Limb (tissue), 2 donors: ENCODE measurements at regions not wholly inside any gene's neighbourhood (a gene's known extent, or its start where the extent isn't known, plus 50 kb on each side); places are given as distances from the start of the nearest gene placed in this dataset.

Experiments
- DNase-seq, 2 donors: peaks; one replicate each; pipeline ENCODE4 v3.0.0-alpha.2; 2016; ENCODE audit errors: extremely low spot score in 2 of 2

DNA sequence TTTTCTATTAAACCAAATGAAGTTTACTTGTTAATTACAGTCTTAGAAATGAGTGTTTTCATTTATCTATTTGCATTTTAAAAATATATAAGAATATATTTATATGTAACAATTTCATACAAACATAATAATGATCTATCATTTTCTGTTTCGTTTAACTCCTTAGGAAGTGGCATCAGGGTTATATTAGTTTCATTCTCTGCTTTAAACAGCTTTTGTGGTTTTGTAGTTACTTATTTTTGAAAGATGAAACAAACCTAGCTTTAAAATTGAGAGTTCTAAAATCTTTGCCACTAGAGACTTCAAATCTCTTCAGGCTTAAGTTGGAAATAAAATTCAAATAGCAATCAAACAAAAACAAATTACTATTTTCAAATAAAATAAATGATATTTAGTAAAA is 2110.6 kb downstream of the MRPL39 start:
- no peak for DNase-seq

DNA sequence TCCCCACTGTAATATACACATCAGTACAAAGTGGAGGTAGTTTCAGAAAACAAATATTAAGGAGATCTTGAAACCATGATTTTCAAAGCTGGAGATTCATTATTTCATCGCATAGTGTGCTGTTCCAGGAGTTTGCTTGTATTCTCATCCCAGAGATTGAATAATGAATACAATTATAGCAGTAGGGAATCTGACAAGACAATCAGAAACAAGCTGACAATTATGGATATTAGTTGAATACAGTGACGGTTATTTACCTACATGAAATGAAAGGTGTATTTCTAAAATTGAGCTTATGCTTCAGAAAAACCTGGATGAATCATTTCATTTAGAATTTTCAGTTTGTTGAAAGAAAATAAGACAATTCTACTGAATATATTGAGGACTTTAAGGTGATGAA is 2119.0 kb downstream of the MRPL39 start:
- no peak for DNase-seq

DNA sequence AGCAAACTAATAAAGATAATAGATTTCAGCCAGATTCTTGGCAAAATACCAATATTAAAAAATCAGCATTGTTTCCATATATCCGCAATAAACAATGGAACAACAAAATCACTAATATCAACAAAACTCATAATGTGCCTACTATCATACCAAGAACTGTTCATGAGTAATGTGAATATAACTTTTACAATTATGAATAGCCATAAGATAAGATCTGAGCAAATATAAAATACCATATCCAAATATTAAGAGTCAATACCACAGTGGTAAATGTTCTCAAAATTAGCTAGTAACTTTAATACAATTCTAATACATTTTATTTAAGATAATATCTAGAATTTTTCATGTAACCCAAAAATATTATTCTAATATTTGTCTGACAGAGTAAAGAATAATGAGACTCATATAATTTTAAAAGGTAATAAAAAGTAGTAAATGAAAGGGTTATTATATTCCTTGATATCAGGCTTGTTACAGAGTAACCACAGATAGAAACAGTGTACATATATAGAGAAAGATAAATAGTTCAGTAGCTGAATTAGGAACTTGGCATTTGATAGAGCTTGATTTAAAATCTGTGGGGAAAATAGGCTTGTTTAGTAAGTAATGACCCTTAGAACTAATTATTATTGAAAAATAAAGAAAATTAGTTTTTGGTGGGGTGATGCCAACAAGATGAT is 2126.6 kb downstream of the MRPL39 start:
- DNase-seq: no peak

DNA sequence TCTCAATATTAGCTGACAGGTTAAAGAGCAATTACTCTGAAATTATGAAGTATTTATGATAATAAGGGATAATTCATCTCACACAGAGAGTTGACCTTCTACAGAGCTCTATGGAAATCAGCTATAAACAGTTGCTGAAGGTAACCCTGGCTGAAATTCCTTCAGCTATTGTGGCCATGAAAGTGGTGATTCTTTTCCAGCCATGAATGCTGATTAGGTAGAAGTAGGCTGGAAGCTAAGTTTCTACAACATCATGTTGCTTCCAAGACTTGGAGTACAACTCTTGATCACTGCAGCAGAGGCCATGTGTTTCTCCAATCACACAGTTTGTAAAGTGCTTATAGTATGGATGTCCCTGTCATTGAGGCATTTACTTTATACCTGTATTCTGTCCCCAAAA is 2128.9 kb downstream of the MRPL39 start:
- no peak for DNase-seq

DNA sequence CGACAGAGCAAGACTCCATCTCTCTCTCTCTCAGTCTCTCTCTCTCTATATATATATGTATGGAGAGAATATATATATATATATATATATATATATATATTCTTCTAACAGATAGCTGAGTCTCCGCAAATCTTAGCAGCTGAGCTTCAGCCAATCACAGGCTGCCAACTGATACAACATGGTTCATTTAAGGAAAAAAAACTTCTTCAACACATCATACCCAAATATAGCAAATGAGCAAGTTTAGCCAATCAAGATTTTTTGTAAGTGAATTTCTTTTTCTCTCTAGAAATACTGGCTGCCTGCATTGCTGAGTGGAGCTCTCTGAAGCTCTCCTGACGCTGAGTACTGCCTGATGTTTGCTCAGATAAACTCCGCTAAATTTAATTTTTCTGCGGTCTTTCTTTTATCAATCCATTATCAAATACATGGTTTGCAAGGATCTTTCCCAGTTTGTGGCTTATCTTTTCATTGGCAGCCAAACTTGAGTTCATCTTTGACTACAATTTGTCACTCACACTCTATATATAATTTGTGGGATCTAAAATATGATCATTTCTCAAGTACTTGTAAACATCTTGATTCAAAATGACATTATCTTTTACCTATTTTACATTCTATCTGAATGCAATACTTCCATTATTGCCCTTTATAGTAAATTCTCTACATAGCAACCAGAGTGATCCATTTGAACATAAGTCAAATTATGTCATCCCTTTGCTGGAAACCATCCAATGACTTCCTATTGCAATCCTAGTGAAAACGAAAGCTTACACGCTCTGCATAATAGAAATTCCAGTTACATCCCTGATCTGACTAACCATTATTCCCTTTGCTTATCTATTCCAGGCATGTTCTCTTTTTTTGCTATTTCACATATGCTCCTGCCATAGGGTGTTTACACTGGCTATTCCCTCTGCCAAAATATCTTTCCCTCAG is 2131.7 kb downstream of the MRPL39 start:
- no peak for DNase-seq

DNA sequence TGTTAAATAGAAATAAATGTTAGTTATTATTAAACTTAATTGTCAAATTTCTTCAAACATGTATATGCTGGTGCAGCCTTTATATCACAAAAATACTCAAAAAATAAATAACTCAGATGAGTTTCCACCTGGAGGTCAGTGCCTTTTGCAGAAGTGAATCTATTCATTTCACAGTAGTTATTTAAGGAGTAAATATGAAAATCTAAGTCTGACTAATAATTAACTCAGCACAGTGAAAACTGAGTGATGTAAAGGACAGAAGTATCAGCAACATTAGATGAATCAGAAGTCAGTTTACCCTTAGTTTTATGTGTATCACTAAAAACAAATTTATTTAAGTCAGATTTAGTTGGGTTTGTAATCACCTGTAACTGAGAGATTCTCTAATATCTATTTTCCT is 2135.4 kb downstream of the MRPL39 start:
- DNase-seq: no peak

DNA sequence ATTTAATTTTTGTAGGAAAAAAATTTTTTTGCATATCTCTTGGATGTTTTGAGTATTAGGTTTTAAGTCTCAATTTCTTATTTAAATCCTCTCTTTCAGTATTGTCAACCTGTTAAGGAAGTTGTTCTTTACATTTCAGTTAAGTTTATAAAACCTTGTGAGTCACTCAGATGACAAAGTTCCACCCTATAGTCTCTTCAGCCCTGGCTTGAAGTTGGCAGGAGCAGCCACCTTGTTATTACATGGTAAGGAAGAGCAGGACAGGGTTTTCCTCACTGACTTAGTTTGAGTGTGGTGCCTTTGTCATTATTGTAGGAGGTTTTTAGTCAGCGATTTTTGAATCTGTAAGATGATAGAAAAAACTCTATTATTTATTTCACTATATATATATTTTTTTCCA is 2143.9 kb downstream of the MRPL39 start:
- no peak for DNase-seq

DNA sequence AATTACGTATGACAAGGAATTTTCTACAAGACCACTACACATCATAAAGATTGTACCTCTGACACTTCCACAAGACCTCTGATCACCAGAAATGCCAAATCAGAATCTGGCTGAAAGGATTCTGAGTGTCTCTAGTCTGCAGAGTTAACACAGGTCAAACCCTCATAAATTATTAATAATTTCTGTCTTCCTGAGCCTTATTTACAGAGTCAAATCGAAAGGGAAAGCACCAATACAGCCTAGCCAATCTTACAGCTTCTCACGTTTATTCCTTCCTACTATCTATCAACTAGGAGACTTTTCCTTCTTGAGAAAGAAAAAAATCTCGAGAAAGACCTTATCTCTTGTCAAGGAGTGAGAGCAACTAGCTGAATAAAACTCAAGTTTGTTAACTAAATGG is 2151.6 kb downstream of the MRPL39 start:
- DNase-seq: no peak

DNA sequence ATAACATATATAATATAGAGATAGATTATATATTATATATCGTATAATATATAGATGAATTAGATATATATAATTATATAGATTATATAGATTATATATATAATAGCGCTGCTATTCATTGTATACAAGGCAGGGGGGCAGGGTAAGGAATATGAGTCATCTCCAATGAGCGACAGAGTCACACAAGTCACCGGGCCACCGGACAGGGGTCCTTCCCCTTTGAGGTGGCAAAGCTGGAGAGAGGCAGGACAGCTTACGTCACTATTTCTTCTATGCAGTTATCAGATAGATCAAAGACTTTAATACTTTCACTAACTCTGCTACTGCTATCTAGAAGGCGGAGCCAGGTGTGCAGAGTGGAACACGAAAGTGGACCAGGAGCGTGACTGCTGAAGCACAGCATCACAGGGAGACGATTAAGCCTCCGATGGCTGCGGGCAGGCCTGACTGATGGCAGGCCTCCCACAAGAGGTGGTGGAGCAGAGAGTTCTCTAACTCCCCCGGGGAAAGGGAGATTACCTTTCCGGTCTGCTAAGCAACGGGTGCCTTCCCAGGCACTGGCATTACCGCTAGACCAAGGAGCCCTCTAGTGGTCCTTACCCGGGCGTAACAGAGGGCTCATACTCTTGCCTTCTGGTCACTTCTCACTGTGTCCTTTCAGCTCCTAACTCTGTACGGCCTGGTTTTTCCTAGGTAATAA is 2154.7 kb downstream of the MRPL39 start:
- no peak for DNase-seq

DNA sequence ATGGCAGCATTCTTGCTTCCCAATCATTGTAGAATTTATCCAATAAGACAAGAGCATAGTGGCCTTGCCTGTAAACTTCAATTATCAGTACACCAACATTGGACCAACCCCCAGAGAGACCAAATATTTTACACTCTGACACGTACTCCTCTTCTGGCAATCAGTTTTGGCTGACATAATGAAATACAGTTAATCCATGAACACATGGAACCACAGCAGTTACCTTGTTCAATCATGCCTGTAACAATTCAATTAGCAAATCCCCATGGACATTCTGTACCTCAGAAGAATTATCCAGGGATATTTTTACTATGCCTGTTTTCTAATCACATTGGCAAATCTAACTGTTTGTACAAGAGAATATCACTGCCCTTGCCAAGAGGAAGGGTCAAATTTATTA is 2162.0 kb downstream of the MRPL39 start:
- DNase-seq: no peak

DNA sequence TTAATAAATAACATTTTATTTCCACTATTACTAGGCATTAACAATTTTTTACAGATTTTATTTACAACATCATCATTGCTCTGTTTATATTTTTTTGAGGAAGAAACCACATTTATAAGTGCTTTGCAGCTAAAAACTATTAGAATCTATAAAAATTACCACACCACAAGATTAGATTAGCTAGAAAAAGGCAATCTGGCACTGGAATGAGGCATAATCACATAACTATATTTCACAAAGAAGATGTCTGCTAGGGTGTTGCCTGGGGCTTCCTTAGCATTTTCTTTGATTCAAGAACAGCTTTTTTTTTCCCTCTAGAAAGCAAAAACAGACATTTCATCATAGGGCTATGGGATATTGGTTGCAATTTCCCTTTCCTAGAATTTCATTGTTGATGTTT is 2169.2 kb downstream of the MRPL39 start:
- no peak for DNase-seq

DNA sequence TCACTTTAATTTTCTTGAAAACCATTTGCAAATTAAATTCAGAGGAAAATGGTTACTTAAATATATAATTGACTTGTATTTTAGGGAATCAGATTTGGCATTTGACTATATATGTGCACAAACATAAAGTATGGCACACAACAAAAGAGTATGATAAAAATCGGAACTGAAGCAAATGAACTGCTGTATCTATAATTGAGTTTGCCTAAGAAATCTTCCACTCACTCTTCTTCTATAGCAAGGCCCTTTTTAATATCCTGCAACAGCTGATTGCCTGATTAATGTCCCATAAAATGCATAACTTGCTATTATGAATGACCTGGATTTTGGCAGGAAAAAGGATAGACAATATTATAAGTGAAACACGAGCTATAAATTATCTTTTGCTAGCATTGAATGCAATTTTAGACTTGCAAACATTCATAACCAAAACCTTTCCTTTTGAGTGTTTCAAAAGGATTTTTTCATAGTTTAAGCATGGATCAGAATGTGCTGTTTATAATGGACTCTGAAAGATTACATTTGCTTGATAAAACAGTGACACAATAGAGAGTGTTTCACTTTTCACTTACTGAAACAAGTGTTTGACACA is 2204.3 kb downstream of the MRPL39 start:
- no peak for DNase-seq

DNA sequence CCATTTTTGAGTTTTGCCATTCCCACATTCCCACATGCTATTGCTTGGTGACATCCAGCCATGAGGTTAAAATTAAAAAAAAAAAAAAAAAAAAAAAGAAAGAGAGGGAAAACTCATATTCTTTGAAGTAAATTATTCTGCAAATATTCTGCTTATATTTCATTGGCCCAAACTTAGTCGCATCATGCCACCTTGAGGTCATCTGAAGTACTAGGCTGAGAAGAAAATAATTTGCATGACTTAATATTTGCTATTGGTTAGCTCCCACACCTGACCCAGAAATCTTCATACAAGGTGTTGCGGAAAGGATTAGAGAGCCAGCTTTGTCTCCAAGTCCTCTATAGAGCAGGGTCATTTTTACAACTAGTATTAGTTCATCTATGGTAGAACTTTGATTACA is 2206.0 kb downstream of the MRPL39 start:
- DNase-seq: no peak

DNA sequence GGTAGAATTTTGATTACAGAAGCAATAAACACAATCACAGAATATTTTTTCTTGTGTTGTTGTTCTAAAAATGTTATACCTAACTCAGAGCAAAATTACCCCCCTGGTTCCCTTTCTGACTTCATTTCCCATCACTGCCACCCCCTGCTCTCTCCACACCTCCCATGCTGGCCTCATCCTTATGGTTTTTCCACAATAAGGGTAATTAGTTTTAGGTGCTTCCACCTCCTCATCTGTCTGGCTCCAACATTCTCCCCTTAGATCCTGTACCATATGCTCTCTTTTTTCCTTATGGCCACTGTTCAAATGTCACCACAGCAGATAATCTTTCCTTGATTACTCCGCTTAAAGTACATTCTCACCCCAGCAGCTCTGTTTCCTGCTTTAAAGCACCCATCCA is 2208.6 kb downstream of the MRPL39 start:
- no peak for DNase-seq

DNA sequence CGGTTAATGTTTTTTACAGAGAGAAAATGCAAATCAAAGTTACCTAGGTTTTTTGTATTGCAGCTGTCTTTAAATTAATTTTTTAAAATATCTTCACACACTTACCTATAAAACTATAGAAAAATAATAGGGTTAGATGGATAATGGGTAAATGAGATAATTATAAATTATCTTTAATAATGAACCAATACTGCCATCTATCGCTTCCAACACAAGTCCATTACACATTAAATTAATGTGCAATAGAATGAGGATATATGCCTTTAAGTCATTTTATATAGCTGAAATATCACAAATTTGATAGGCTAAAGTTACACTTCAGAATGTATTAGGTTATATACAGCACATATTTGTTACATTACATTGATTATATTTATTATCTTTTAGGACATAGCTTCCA is 2212.8 kb downstream of the MRPL39 start:
- no peak for DNase-seq

DNA sequence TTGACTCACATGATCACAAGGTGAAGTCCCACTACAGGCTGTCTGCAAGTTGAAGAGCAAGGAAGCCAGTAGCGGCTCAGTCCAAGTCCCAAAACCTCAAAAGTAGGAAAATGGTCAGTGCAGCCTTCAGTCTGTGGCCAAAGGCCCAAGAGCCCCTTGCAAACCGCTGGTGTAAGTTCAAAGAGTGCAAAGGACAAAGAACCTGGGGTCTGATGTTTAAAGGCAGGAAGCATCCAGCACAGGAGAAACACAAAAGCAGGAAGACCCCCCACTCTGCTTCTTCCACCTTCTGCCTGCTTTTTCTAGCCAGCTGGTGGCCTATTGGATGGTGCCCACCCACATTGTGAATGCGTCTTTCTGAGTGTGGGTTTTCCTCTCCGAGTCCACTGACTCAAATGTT is 2222.6 kb downstream of the MRPL39 start:
- no peak for DNase-seq

DNA sequence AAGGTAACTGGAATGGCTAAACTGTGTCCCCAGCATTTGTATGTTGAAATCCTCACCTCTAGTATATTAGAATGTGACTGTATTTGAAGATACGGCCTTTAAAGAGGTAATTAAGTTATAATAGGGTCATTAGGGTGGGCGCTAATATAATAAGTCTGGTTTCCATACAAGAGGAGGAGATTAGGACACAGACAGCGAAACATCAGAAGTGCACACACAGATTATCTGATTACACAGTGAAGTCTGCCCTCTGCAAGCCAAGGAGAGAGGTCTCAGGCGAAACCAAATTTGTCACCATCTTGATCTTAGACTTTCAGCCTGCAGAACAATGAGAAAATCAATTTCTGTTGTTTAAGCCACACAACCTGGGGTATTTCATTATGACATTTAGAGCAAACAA is 2233.1 kb downstream of the MRPL39 start:
- DNase-seq: no peak

DNA sequence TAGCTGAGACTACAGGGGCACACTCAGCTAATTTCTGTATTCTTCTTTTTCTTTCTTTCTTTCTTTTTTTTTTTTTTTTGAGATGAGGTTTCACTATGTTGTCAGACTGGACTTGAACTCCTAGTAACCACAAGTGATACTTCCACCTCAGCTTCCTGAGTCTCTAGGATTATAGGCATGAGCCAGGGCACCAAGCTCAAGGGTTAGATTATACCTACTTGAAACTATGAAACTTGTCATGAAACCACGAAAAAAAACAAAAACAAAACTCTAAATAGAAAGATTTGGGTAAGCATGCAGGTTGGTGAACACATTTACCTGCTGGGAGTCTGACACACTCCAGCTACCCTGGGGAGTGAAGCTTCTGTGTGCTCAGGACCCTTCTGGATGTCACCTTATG is 2250.4 kb downstream of the MRPL39 start:
- no peak for DNase-seq

DNA sequence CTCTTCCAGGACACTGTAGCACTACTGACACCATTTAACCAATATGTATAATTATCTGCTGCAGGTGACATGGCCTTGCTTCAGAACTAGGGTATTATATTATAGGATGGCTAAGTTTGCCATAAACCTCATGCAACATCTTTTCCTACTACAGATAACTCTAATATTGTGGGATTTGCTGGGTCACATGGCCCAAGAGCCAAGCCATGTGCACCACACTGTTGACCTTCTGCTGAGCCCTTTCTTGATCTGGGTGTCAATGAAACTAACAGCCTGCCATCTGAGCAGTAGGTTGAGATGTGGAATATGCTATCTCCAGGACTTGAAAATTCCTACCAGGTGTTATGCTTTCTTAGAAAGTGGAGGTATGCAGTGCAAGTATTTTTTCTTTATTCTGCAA is 2291.1 kb downstream of the MRPL39 start:
- DNase-seq: no peak

DNA sequence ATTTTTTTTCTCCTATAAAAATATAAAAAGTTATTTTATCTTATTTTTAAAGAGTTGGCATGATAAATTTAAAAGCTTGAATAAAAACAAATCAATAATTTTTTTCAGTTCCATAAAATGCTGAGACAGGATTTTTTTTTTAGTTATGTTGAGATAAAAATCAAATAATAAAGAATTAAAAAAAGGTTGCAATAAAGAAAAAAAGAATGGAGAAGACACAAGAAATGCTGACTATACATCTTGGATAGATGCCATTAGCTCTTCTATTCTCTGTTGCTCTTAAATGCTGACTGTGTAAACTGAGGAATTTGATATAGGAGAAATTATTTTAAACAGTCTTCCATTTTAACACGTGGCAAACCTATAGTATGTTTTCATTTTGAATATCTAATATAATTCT is 2298.5 kb downstream of the MRPL39 start:
- no peak for DNase-seq

DNA sequence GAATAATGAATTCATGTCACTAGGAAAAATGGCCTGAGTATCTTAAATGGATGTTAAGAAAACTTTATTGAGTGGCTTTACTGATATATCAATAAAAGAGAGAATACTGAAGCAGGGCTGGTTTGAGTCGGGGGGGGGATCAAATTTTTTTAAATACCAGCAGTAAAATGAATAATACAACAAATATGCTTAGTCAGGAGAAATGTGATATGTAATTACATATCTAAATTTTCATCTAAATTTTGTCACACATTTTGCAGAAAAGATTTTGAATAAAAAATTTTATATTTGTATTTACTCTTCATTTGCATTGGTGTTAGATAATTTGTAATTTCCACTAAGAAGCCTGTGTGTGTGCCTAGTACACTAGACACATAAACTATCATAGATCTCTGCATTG is 2300.2 kb downstream of the MRPL39 start:
- no peak for DNase-seq

DNA sequence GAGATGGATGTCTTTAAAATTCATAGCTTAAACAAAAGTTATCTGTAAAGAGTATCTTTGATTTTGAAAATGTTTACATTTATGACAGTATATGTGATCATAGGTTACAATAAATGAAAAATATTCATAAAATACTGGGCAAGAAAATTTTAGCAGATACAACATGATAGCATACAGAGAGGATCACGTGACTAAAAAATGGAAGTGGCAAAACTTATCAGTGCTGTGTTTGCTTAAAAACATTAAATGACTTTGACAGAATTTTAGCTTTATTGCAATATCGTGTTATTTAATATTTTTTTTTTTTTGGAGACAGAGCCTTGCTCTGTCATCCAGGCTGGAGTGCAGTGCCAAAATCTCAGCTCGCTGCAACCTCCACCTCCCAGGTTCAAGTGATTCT is 2294.1 kb downstream of the NCAM2 start:
- DNase-seq: no peak
